Esophagus mucosa (tissue), 1 donor: ENCODE measurements at regions not wholly inside any gene's neighbourhood (a gene's known extent, or its start where the extent isn't known, plus 50 kb on each side); places are given as distances from the start of the nearest gene placed in this dataset.

Source experiments
- ATAC-seq: fragments of 200-7000 bp; cut with Tn5 transposase; one replicate; pipeline ENCODE4 v1.9.1; 2020
- donor health status: DM: yes; HTN: yes; CAD: no.

DNA sequence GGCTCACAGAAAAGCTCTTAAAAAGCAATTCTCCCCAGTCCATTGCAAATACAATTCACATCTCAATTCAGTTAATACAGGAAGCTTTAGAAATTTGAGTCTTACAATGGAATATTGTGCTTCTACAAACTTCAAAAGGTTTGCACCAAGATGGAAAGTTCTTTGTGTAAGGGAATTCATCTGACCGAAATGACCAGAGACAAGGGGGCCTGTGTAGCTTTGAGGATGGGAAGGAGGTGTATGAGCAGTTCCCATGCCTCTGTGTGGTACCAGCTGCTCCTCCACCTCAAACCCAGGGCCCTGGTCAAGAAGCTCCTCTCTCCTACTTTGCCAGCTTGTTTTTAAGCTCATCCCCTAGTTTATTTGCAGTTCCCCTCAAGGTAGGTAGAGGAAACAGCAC lies 312.8 kb upstream of the PKDCC start:
- no peak for ATAC-seq

DNA sequence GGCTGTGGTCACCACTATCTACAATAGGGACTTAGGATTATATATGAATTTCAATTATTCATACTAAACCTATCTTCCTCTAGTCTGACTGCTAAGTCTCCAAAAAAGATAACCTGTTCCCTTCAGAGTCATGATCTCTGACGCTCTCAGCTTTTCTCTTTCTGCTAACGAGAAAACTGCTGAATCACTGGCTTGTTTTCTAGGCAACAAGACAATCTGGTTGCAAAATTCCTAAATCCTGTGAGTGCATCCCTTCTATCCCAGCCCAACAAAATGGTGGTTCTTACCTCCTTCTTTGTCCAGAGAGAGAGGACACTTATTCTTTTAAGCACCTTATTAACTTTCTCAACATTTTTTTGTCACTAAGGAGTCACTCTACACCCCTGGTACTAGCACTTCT lies 312.3 kb upstream of the PKDCC start:
- no peak for ATAC-seq

DNA sequence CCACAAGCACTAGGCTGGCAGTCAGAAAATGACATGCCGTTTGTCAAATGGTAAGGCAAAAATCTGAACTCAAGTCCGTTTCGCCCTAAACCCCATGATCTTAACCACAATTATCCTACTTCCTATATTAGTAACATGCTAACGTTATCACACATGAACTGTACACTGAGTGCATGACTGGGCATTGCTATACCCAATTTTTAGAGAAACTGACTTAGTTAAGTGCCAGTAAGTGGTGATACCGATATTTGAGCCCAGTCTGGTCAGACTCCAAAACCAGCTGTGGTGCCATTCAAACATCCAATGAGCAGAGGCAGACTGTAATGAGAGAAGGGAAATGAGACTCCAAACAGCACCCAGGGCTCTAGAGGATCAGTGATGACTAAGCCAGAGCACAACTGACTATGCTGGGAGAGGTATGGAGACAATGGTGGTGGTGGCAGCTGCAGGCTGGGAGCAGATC lies 311.7 kb upstream of the PKDCC start:
- ATAC-seq: no peak

DNA sequence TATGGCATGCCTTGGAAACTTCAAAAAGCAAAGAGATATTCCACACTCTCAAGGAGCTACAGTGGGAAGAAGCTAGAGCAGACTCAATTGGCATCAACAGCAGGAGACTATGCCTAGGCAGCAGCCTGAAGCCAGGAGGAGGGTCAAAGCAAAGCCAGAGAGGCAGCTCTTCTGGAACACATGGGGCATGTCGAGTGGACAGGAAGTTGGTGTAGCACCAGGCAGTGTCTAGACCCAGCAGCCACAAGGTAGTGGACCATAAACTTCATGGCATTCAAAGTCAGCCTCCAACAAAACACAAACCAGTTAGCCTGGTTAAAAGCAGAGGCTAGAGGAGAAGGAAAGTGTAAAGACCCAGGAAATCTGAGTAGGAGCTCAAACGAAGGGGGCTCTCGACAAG lies 311.2 kb upstream of the PKDCC start:
- ATAC-seq: no peak

DNA sequence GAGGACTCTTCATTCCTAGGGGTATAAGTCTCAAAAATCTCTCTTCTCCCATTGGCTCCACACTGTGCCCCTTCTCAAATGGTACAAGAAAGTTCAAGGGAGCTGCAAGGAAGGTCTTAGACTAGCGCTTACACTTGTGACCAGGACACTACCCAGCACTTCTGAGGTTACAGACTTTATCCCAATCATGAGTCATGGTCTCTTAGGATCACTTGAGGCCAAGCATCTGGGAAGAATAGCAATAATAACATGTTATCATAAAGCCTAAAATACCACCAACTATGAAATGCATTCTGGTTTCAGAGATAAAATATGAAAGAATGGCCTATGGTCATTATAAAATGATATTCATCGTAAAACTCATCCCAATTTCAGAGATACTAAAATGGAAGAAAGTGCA lies 309.9 kb upstream of the PKDCC start:
- no peak for ATAC-seq

DNA sequence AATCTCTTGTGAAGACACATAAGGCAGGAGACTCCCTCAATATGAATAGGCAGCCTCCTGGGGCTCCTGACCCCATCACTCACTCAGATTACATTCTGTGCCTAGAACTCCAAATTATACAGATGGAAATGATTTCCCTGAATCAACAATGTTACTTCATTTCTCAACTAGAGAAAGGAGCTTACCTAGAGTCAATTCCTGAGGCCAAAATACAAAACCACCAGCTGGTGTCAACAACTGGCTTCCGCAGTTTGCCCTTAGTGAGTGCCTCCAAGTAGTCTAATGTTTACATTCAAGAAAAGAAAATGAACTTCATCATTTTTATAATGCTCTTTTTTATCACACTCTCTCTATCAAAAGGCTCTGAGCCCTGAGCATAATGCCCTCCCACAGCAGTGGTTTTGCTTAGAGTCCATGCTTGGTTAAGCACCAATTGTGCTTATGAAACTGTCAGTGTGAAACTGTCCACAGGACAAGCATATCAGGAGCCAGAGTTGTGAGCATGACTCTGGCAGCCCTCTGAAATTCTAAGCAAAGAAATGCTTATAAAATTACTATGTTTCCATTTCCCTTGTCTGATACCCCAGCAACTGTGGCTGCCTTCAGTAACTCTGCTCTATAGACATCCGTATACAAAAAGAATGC lies 305.7 kb upstream of the PKDCC start:
- no peak for ATAC-seq

DNA sequence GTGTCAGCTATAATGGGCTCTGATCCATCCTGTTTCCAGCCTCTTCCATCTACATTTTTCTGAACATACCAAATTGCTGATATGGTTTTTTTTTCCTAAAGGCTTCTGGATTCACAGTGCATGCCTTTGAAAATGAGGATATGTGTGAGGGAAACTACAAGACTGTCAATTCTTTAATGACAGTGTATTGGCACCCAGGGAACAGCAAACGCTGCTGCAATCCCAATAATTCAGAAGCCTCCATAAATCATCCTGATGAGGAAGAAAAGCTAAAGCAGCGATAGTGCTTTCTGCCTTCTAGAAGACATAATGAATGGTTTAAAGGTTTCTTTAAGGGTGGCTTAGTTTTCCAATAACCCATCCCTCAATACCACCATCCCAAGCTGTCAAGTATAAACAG lies 304.5 kb upstream of the PKDCC start:
- no peak for ATAC-seq

DNA sequence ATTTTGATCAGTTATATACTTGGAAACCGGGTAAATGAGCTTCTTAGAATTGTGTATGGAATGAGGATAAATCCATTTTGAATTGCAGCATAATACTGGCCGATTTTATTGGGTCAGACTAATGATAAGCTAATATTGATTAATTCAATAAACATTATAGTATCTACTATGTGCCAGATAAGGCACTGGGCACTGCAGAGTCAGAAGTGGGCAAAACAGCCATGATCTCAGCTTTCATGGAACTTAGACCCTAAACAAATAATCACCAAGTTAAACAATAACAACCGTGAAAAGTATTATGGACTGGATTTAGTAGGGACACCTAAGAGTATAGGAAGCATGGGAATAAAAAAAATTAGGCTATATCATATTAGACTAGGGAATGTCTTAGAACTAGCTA lies 297.0 kb upstream of the PKDCC start:
- ATAC-seq: no peak

DNA sequence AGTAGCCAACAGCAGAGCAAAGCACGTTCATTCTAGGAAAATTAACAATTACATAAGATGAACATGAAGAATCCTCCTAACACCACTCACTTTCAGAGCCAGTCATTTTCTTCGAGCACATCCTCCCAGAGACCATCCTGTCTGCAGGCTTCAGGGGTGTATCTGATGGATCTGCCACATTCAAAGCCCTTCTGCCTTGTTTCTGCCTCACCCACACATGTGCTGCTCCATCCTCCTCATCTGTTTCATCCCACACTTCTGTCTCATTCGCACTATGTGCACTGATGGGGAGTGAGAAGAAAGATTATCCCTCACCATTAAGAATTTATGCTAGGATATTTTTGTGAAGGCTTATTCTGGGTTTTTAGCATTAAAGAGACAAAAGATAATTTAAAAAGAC lies 287.9 kb upstream of the PKDCC start:
- ATAC-seq: no peak

DNA sequence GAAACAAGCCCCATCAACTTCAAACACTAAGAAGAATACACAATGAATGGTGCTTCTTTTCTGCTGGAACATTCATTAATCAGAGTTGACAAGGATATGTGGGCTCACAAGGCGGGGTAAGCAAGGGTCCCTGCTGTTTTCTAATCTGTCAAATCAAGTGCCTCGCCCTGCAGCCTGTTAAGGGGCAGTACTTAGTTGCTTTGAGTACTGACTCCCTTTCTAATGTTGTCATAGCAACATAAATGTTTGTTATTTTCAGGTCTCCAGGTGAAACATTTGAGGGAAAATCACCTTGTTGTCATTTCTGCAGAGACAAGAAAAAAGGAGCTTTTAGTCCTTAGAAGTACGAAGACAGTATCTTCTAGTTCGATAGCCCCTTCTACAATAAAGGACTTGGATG lies 284.7 kb upstream of the PKDCC start:
- no peak for ATAC-seq

DNA sequence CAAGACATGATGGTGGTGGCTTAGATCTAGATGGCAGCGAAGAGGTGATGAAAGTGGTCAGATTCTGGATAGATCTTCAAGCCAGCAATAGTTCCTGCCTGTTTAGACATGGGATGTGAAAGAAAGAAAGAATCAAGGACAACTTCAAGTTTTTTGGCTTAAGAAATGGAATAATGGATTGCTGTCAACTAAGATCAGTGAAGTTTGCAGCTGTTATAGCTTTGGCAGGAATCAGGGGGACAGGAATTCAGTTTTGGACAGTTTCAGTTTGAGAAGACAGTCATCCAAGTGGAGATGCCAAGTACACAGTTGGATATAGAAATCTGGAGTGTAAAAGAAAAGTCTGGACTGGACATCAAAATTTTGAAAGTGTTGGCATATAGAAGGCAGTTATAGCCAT lies 283.7 kb upstream of the PKDCC start:
- ATAC-seq: no peak

DNA sequence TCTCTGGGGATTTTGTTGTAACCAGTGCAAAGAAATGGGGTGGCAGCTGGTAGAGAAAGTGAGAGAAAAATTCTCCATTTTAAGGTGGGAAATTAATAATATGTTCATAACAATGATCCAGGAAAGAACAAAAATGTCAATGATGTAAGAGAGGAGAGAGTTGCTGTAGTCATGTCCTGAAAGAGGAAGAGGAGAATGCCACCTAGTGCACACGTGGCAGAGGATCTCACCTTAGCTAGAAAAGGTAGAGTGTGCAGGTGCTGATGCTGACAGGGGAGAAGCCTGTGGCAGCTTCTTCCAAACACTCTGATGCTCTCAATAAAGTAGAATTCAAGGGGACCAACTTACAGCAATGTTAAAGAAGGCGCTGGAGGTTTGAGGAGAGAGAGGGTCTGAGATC lies 282.9 kb upstream of the PKDCC start:
- ATAC-seq: no peak

DNA sequence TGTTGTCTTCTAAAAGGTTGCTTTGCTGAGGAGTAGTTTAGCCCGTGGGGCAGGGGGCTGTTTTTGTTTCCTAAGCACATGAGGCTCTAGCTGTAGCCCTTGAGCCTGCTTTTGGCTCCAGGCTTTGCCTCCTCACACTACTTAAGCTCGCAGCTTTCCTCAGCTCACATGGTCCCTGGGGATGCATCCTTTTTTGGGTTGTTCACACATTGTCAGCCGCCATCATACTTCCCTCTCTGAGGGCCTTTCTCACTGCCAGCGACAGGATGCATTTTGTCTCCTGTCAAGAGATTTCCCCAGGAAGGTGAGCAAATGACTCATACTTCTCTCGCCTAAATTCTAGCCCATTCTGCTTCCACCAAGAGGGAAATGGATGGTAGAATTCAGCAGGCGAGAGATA lies 279.5 kb upstream of the PKDCC start:
- ATAC-seq: no peak

DNA sequence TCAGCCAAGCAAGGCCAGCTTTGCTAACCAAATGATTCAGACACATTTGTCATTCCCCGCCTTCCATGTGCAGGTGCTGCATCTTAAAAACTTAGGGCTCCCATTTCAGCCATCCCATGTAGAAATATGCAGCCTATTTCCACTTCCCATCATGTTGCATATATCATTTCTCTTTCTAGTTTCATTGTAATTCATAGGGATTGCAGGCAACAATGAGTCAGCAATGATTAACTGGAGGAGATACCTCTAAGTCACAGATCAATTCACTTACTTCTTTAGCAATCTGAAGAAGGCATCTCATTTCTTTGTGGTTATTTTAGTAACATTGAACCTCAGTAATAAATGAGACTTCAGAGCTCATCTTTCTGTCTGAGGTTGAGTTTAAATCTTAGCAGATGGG lies 276.1 kb upstream of the PKDCC start:
- no peak for ATAC-seq

DNA sequence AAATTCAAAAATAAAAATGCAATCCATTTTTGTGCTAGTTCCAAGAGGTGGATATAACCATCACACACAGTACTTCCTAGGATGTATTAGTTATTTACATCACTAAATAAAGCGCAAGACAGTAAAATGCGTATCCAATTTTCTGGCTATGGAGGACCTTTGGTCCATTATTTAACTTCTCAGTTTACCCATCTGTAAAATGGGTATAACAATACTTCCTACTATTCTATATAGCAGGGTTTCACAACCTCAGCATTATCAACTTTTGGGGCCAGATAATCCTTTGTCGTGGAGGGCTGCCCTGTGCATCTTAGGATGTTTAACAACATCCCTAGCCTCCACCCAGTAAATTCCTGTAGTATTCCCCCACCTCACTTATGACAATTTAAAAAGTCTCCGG lies 275.1 kb upstream of the PKDCC start:
- ATAC-seq: no peak

DNA sequence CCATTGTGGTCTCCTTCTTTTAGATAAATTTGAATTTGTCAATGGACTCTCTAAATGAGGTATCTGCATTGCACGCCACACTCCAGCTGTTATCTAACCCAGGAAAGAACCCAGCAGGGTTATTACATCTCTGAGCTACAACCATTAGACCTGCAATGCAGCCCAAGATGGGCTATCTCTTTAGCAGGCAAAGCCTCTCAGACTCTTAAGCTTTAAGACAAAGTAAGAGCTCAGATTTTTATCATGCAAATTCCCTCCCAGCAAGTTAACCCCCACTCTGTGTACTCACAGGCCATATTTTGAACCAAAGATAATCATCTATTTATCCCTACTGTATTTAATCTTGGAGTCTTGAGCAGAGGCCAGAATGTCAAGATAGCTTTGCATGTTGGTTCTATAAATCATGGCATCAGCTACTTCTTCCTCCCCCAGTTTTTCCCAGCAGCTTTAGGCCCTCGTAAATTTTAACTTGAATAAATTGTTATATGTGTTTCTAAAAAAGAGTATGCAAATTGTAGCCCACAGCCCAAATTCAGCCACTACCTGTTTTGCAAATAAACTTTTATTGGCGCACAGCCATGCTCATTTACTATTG lies 273.7 kb upstream of the PKDCC start:
- no peak for ATAC-seq

DNA sequence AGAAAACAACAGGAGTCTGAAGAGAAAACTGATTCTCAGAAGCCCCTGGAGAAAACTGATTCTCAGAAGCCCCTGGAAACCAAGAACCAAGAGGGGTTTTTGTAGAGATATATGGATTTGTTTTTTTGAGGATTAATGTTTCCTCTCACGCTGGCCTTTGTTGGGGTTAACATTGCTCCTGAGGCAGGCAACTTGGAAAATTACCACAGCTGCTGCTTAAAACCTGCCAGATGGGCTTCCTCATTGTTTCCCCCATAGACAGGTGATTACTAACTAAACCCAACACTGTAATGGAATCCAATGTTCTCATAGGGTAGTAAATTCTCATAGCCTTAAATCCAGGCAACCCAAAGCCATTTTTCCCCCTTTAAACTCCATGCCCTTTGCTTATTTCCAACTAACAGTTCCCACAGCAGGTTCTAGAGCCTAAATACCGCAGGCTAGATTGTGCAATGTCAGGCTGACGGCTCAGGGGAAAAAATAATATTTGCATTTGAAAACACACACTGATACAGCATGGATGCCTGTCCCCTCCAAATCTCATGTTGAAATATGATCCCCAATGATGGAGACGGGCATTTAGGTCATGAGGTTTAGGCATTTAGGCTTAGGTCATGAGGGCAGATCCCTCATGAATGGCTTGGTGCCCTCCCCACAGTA lies 272.3 kb upstream of the PKDCC start:
- no peak for ATAC-seq

DNA sequence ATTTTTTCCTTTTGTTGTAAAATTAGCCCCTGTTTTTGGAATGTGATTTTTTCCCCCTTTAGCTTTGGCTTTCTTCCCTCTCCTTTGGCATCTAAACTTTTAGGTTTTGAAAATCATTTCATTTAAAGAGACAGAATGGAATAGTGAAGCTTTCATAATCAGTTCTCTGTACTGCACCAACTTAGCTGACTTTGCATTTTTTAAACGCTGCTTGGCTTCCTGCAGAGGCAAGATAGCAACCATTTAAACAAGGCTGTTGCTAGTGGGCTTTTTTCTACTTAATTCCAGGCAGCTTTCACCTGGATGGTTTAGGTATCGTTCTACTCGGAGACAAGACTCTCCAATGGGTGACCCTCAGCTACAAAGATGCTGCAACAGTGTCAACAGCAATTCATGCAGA lies 267.9 kb upstream of the PKDCC start:
- no peak for ATAC-seq

DNA sequence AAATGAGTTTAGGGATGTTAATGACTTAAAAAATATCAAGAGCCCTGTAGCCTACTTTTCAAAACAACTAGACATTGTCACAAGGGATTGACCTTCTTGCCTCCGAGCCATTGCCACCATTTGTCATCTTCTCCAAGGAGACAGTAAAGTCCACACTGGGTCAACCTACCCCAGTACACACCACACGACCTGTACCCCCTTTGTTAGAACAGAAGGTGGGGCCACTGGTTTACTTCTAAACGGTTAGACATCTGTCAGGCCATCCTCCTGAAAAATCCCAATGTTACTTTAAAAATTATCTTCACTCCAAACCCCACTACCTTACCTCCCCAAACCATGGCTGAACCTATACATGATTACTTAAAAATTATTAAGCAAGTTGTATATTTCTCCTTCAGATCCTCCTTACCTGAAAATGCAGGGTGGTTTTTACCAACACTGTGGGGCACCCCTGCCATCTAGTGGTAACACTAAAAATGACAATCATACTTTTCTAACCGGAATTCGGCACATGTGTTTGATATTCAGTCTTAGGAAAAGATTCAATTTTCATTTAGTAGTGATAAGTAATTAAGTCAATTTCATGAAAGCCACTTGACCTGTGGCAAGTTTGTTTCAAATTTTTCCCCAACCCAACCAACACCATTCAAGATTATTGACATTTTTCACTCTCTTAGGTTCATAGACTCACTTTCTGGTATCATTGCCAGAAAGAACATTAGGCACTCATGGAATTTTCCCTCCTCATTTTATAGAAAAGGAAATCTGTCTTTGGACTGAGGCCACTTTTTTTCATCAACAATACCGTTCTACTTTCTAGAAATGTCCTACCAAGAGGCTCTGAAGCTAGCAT lies 265.3 kb upstream of the PKDCC start:
- ATAC-seq: no peak

DNA sequence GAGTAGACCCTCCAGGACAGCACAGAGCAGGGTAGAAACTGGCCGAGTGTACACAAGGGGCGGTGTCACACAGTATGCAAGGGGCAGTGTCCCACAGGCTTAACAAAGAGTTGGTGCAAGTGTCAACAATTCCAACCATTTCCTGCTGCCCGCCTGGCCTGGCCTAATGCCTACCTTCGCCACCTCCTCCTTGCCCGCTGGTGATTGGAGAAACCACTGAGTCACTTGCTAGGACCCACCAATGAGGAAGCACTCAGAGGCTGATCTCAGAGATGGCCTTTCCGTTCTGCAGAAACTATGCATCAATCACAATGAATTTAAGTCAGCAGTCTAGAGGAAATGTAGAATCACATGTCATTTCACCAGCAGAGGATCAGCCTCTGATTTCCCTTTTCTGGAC lies 263.3 kb upstream of the PKDCC start:
- no peak for ATAC-seq

DNA sequence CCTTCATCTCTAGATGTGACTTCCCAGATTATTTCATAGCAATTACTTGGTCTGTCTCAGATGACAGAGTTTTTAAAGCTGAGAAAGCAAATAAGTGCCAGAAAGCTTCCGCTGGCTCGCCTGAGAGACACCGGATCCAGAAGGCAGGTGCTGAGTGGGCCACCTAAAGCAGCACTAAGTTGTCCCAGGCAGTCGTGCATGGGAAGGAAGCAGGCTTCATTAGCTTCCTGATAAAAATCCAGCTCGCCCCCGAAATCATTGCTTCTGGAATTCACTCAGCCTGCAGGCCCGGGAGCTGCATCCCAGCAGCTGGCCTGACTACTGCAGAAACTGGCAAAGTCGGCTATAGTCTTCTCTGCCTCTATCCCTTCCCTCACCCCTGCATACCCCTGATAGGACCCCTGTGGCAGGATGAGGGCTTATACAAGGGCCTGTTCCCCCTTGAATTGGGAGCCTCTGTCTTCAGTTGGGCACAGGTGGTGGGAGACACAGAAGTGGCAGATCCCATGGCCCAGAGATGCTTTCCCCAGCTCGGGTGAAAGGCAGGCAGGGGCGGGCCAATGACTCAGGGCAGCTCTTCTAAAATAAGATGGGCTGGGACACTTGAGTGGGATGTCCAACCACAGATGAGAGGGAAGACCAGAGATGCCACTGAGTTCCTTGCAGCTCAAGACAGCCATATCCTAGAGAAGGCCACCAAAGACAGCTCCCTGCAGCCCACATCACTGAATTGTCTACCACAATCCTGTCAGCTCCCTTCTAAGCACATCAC lies 262.4 kb upstream of the PKDCC start:
- ATAC-seq: no peak

DNA sequence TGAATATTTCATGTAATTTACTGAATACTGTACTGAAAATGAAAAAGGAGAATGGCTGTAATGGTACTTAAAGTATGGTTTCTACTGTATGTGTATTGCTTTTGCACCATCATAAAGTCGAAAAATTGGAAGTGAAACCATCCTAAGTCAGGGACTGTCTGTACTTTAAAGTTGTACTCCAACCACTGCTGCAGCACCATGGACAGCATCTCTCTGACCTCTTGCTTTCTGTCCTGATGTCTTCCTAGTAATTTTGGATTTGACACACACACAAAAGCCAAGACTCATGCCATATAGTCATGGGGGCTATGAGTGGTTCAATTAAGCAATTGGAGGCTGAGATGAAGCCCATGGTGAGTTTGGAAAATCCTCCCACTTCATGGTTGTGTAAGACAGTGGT lies 256.3 kb upstream of the PKDCC start:
- no peak for ATAC-seq

DNA sequence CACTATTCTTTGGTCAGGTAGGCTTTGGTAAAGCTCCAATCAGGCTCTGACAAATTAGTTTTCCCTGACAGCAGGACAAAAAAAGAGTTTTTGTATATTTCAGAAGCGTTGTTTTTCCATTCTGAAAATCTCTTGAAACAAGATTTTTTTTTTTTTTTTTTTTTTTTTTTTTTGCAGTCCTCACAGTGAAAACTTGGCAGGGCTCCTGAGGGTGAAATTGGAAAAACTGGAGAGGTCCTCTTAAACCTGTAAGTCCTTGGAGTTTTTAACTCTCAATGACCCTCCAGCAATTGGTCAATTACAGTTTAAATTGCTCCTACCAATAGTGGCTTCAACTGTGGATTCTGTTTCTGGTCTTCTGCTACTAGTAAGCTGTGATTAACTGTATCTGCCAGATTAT lies 244.5 kb upstream of the PKDCC start:
- ATAC-seq: no peak
